GM19351 (cell line): ENCODE measurements at regions not wholly inside any gene's neighbourhood (a gene's known extent, or its start where the extent isn't known, plus 50 kb on each side); places are given as distances from the start of the nearest gene placed in this dataset.
"Not testable (repeated sequence)": the region's sequence is repeated elsewhere in the genome, so short reads cannot be mapped to it uniquely, and the experiment has no call there.

Experiments
- ATAC-seq: cut with Tn5 transposase; IDR thresholded peaks from one replicate; pipeline ENCODE4 v1.9.1; 2021; ENCODE audit warnings: mild to moderate bottlenecking, moderate library complexity; ENCODE audit not compliant: unreplicated experiment

DNA sequence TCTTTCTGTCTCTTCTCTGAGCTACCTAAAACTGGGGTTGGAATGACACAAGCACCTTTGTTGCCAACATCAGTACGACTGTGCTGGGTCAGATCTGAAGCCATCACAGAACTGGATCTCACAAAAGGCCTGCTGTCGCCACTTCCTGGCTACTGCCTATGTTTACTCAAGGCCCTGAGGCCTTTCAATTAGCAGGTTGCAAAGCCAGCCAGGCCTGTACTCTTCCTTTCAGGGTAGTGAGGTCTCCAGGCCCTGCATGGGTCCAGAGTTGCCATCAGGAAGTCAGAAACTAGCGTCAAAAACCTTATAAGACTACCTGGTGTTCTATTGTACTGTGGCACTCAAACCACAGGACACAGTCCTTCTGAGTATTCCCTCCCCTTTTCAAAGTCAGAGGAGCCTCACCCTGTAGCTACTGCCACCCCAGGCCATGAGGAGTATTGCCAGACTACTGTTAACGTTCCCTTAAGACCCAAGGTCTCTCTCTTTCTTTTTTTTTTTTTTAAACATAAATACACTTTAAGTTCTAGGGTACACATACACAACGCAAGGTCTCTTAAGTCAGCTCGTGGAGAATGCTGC, 937.4 kb upstream of the GJE1 start:
- peak; percentile 66 for ATAC-seq

DNA sequence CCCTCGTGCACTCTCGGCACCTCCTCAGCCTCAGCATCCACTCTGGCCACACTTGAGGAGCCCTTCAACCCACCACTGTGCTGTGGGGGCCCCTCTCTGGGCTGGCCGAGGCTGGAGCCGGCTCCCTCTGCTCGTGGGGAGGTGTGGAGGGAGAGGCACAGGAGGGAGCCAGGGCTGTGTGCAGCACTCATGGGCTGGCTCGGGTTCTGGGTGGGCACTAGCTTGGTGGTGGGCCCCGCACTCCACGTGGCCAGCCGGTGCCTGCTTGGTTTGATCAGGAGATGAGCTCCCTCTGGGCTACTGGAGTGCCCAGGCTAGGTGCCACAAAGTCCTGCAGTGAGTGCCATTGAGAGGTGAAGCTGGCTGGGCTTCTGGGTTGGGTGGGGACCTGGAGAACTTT, 949.4 kb upstream of the GJE1 start:
- ATAC-seq, result no peak

DNA sequence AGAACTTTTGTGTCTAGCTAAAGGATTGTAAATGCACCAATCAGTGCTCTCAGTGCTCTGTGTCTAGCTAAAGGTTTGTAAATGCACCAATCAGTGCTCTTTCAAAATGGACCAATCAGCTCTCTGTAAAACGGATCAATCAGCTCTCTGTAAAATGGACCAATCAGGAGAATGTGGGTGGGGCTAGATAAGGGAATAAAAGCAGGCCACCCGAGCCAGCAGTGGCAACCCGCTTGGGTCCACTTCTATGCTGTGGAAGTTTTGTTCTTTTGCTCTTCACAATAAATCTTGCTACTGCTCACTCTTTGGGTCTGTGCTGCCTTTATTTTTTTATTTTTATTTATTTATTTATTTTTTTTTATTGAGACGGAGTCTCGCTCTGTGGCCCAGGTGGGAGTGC, 957.3 kb upstream of the GJE1 start:
- not testable (repeated sequence) for ATAC-seq

- ATAC-seq, result no peak
These were observed 957.8 kb upstream of the GJE1 start for GRCh38 chr6:141174932-141175331.

- ATAC-seq, result no peak
These were observed 959.2 kb upstream of the GJE1 start for GRCh38 chr6:141173529-141173928.

DNA sequence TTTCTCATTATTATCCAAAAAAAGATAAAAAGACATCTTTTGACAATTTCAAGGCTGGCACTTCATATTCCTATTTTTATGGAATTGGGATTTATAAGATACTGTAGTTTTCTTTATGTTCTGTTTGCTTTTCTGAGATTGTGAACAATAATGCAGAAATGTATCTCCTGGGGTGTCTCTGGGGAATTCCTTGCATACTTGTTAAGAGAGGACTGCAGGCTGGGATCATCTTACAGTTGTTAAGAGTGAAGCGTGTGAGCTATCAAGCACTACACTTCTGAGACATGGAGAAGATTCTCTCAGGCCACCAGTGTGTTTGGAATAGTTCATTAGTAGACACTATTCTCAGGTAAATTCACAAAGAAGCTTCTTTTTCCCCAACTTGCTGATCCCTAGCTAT, 963.3 kb upstream of the GJE1 start:
- ATAC-seq, result no peak

DNA sequence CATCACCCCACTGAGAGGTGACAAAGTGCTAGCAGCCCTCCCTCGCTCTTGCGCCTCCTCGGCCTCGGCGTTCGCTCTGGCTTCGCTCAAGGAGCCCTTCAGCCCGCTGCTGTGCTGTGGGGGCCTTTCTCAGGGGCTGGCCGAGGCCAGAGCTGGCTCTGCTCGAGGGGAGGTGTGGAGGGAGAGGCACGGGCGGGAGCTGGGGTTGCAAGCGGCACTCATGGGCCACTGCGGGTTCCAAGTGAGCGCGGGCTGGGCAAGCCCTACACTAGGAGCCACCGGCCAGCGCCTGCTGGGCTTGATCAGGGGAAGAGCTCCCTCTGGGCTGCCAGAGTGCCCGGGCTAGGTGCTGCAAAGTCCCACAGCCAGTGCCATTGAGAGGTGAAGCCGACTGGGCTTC, 964.8 kb upstream of the GJE1 start:
- no peak for ATAC-seq

- ATAC-seq, result no peak
These were observed 967.6 kb upstream of the GJE1 start for GRCh38 chr6:141165002-141165665.

DNA sequence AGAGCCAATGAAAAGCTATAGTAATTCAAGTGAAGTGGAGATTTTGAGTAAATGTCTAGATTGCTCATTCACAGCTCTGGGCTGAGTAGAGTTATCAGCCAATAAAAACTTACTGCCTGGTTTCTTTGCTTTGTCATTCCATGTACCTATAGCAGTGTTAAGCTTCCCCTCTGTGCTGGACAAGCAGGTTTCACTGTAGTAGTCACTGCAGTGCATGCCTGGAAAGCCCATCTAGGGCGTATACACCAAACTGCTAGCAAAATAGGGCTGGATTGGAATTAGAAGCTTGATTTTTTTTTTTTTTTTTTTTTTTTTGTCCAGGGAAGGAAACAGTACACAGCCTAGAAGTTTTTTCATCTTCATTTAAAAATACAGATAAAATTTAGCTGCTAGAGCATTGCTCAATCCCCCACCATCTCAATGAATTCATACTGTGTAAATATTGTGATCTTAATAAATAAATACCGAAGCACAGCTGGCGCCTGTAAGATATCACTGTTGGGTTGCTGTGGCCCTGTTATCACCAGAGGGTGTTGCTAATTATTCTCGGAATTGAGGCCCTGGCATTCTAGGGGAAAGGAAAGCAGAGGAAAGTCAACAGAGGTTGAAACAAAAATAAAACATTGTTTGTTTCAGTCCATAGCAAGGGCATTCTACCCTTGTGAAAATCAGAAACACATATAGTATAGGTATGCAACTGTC, 968.5 kb upstream of the GJE1 start:
- no peak for ATAC-seq

DNA sequence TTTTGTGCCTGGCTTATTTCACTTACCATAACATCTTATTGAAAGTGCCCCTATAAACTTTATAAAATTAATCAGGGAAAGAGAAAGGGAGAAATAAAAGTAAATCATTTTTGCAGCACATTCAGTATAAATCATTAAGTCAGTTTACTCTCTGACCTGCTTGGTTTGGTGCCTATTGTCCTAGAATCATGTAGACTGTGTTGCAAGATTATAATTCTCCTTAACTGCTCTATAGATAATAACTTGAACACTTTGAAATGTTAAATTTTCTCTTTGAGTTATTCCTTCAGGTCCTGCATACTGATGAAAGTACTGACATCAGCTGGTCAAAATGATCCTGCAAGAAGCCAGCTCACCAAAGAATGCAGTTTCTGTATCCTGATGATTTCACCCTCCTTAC, 969.6 kb upstream of the GJE1 start:
- no peak for ATAC-seq

GRCh38 chr6:141158740-141159139, 974.0 kb upstream of the GJE1 start:
- ATAC-seq, result no peak

- ATAC-seq, result peak; percentile 77
These were observed 979.2 kb upstream of the GJE1 start for GRCh38 chr6:141153563-141153962.

DNA sequence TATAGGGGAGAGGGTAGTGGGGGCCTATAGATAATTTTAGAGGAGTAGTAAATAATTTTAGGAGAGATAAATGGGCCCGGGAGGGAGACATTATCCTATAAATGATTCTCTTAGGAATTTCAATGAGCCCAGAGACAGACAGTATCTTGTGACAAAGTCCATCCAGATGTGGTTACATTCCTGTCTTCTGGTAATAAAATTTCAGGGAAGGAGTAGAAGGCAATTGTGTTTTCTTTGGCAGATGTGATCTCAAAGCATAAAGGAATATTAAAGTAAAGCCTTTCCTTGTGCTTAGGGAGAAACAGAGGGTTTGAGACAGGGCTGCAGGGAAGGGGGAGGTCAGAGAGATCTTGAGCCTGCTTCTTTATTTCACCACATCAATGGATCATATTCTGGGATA, 979.8 kb upstream of the GJE1 start:
- no peak for ATAC-seq

- ATAC-seq, result no peak
These were observed 980.9 kb upstream of the GJE1 start for GRCh38 chr6:141151710-141152417.

DNA sequence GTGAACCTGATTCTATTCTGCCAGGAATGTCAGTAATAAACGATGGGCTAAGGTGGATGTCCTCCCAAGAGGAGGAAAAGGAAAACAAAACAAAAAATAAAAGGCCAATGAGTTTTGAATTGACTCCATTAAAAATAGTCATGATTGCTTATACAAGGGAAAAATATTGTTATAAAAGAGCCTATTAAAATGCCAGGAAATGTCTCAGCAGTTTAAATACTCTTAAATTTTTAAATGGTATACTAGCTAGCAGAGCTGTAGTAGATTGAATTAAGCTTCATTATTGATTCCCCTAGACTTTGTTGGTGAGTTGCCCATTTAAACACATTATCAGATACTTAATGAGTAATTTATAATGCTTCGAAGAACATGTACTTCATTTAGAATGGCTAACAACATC, 990.9 kb upstream of the GJE1 start:
- no peak for ATAC-seq

DNA sequence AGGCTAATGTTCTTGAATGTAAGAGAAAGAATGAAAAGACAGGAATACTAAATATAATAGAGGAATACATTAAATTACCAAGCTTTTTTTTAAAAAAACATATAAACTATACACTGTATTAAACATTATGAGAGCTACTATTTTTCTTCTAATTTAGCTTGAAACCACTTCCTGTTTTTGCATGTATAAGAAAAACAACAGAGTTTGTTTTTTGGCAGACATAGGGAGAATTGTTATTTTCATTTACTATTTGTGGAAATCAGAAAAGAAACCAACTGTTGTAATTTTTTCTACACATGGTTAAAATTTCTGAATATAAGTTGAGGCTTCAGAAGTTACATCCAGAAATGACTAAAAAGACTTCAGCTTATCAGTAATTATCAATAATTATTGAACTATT, 991.8 kb upstream of the GJE1 start:
- peak; percentile 51 for ATAC-seq

- no peak for ATAC-seq
These were observed 993.3 kb upstream of the GJE1 start for GRCh38 chr6:141139461-141139860.

- ATAC-seq, result no peak
These were observed 998.0 kb upstream of the GJE1 start for GRCh38 chr6:141134723-141135122.

DNA sequence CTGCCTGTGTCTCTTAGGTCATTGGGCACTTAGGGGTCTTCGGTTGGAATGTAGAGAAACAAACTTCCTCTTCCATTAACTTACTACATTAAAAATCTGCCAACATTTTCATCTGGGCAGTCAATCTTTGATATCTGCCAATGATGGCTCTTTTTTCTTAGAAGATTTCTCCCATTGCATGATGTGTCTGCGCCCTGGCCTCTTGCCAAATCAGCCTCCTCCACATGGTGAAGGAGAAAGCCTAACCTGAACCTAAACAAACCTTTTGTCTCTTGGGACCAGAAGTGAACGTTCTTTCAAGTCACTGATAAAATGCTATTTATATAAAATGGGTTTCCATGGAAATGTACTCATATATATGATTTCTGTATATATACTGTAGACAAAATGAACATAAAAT, 998.9 kb upstream of the GJE1 start:
- no peak for ATAC-seq

DNA sequence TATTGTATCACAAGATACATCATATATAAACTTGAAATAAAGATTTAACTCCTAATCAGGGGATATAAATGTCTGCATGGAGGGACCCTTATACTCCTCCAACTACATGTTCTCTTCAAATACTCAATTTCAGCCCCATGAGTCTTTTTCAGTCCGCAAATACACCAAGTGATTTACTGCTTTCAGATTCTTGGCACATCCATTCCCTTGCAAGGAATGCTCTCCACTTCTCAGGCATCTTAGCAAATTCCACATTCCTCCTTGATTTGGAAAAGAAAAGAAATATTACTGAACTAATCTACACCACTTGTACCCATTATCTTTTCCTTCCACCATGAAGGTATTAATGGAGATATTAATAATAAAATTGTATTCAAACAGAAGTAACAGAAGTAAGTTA, 999.4 kb upstream of the GJE1 start:
- ATAC-seq, result no peak

DNA sequence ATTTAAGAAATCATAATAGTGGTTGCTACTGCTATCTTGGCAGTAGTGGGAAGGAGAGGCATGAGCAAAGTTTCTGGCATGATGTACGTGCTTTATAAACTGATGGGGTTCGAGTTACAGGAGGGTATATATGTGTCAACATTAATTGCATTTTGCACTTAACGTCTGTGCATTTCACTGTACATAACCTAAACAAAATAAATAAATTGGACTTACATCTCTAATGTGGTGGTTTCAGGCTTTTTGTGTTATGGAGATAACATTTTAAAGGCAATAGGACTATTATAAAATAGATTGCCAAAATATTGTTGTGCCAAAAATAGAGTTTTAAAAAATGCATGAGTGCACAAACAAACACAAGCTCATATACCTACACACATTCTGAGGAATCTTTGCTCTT, 1001.1 kb upstream of the GJE1 start:
- ATAC-seq, result no peak

- peak; percentile 53 for ATAC-seq
These were observed 1009.2 kb upstream of the GJE1 start for GRCh38 chr6:141123497-141123896.
